ENCODE measurements at regions not wholly inside any gene's neighbourhood (a gene's known extent, or its start where the extent isn't known, plus 50 kb on each side); places are given as distances from the start of the nearest gene placed in this dataset.

- in situ Hi-C loops (cut with HindIII; ENCODE audit: low pct_unique_long_range_greater_than_20kb, low sequenced_read_pairs), result no loop called here
- no peak for DNase-seq (ENCODE audit: low read depth, low spot score)
Measured at GRCh38 chr2:20536619-20537422, 89.9 kb downstream of the RHOB start.

GRCh38 chr2:20537423-20538307 lies 90.8 kb downstream of the RHOB start:
- in situ Hi-C loops (cut with HindIII; ENCODE audit: low pct_unique_long_range_greater_than_20kb, low sequenced_read_pairs), result no loop called here
- no peak for DNase-seq (ENCODE audit: low read depth, low spot score)

- DNase-seq (ENCODE audit: low read depth, low spot score), result no peak
- in situ Hi-C loops (cut with HindIII; ENCODE audit: low pct_unique_long_range_greater_than_20kb, low sequenced_read_pairs), result no loop called here
Measured at GRCh38 chr2:20538308-20539132, 91.6 kb downstream of the RHOB start.

DNA sequence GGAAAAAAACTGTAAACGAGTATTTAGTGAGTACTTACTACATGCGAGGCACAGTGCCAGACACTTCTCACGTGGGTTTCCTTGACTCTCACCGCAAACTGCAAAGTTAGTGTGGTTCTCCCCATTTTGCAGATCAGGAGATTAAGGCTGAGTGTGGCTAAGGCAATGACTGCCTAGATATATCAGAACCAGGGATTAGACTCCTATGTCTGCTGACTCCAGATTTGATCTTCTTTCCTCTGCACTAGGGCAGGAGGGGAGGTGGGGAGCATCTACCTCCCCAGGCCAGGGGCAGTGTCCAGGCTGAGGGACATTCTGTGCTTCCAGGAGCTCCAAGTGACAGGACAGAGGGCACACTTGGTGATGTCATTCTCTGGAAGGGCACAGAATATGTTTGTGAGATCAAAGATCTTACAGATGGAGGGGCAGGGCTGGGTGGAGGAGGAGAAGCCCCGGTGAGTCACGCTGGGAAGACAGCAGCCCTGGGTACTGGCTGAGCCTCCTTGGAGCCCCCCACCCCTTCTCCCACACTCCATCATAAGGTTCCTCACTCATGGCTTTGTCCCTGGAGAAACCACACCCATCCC lies 92.4 kb downstream of the RHOB start:
- DNase-seq (ENCODE audit: low read depth, low spot score), result no peak
- in situ Hi-C loops (cut with HindIII; ENCODE audit: low pct_unique_long_range_greater_than_20kb, low sequenced_read_pairs), result no loop called here

DNA sequence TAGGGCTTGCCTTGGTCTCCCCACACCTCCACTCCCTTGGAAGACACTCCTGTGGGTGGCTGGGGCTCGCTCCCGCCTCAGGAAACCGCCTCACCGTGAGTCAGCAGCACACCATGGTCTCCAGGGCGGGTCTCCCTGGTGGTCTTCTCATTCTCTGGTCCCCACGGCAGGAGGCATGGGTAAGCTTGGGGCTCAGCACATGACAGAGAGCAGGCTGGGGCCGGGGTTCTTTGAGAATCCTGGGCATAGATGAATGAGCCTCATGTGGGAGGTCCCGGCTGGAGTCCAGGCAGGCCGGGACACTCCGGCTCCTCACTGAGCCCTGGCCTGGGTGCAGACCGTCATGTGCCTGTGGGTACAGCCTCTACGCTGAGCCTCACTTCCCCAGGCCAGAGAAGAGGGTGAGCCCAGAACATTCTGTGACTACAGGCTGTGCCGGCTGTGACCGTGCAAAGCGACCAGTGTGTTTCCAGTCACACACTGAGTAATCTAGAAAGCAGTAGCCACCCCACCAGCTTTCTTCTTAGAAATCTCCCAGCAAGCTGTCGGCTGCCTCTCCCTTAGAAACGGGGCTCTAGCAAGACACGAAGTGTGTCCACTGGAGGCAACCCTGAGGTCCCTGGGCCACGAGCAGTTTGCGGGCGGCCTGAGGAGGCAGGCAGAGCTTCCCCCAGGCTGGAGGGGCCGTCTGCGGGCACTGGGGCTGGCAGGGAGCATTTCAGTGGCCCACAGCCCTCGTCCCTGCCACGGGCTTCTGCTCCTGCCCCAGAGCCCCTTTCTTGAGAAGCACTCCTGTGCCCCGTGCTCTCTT lies 93.1 kb downstream of the RHOB start:
- in situ Hi-C loops (cut with HindIII; ENCODE audit: low pct_unique_long_range_greater_than_20kb, low sequenced_read_pairs), result no loop called here
- DNase-seq (ENCODE audit: low read depth, low spot score), result no peak

DNA sequence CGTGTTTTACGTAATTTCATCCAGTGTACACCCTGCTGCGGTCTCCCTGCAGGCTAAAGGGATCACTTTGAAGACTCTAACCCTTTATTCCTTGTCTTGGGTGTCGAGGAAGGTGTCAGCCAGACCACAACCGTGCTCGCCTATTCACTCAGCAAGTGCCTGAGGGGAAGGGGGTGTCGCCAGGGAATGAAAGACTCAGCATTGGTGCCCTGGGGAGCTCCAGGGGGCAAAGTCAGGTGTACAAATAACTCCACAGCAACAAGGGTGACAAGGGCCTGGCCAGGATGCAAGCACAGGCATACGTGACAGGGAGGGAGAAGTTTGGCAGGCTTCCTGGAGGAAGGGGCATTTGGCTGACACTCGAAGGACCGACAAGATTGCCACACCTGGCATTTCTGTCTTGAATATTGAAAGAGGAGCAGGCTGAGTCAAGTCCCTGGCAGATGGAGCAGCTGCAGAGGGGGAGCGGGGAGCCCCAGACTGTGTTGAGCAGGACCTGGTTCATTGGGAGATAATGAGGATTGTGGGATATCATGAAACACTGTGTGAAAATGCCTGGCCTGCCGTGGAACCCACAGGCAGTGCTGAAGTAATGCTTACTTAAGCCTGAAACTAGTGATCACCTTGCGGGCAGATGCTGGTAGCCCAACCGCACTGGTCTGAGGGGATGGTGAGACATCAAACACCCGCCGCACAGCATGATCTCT lies 93.9 kb downstream of the RHOB start:
- in situ Hi-C loops (cut with HindIII; ENCODE audit: low pct_unique_long_range_greater_than_20kb, low sequenced_read_pairs), result no loop called here
- DNase-seq (ENCODE audit: low read depth, low spot score), result no peak

- no peak for DNase-seq (ENCODE audit: low read depth, low spot score)
- in situ Hi-C loops (cut with HindIII; ENCODE audit: low pct_unique_long_range_greater_than_20kb, low sequenced_read_pairs), result no loop called here
Measured at GRCh38 chr2:20541294-20541640, 94.4 kb downstream of the RHOB start.

DNA sequence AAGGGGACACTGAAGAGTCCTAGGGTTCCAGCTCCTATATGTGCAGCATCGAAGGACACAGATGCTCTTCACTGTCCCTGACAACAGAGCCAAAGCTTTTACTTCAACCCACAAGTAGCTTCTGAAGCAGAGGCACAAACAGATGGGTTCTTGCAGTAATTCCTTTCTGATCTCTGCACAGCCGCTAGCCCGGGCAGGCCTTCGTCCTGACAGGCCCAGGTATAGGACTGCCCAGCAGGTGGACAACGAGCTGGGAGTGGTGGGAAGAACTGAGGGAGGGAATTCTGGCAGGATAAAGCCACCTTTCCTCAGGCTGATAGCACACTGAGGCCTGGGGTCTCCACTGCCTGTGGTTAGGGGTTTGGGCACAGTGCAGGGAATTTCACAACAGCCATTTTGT lies 94.8 kb downstream of the RHOB start:
- no peak for DNase-seq (ENCODE audit: low read depth, low spot score)
- in situ Hi-C loops (cut with HindIII; ENCODE audit: low pct_unique_long_range_greater_than_20kb, low sequenced_read_pairs), result no loop called here

GRCh38 chr2:20542269-20542668 lies 95.4 kb downstream of the RHOB start:
- in situ Hi-C loops (cut with HindIII; ENCODE audit: low pct_unique_long_range_greater_than_20kb, low sequenced_read_pairs), result no loop called here
- DNase-seq (ENCODE audit: low read depth, low spot score), result no peak

GRCh38 chr2:20542746-20543468 lies 96.0 kb downstream of the RHOB start:
- in situ Hi-C loops (cut with HindIII; ENCODE audit: low pct_unique_long_range_greater_than_20kb, low sequenced_read_pairs), result no loop called here
- no peak for DNase-seq (ENCODE audit: low read depth, low spot score)

DNA sequence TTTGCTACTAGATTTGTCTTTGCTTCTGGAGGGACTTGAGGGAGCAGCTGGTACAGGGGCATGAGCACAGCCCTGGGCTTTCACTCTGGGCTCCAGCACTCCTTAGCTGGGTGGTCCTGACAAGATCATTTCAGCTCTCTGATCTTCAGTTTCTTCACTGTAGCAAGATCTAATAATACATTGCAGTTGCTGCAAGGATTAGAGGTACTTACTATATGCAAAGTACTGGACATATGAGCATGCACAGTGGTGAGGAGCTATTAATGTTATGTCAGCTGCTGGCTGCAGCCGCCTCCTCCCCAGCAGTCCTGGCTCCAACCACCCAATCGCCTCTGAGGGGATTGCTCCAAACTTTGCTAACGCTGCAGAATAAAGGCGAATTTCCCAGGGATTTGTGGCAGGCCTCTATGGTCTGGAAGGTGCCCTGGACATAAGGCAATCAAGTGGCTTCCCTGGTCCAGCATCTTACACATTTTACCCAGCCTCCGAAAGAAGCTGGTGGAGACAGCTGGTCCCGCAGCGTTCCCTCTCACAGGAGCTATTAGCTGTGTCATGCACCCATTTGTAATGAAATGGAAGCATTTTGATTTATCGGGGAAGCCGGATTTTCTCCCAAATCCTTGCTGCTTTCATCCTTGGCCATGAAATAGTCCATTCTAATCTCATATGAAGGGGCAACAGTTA lies 96.7 kb downstream of the RHOB start:
- no peak for DNase-seq (ENCODE audit: low read depth, low spot score)
- in situ Hi-C loops (cut with HindIII; ENCODE audit: low pct_unique_long_range_greater_than_20kb, low sequenced_read_pairs), result no loop called here

DNA sequence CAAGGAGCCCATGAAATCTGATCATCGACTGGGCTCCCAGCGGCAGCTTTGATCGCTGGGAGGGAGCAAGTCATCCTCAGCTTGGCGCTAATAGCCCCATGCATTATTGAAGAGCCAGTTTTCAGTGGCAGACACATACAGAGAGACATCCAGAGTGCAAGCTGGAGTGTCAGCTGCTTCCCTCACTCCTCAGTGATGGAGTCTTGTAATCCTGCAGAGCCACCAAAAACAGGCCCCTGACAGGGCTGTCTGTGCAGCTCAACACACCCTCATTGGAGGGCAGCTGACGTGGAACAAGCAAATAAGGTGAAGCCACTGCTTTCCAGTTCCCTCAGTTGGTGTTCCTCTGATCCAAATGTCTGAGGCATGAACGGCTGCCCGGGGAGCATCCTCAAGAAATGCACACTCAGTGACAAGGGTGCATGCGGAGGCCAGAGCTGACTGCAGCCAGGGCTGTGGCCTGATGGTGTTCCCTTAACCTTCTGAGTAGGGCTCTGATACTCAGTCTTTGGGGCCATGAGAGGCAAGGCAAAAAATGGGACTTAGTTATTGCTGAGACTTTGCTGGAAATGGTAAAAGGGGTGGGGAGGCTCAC lies 97.4 kb downstream of the RHOB start:
- in situ Hi-C loops (cut with HindIII; ENCODE audit: low pct_unique_long_range_greater_than_20kb, low sequenced_read_pairs), result no loop called here
- no peak for DNase-seq (ENCODE audit: low read depth, low spot score)

DNA sequence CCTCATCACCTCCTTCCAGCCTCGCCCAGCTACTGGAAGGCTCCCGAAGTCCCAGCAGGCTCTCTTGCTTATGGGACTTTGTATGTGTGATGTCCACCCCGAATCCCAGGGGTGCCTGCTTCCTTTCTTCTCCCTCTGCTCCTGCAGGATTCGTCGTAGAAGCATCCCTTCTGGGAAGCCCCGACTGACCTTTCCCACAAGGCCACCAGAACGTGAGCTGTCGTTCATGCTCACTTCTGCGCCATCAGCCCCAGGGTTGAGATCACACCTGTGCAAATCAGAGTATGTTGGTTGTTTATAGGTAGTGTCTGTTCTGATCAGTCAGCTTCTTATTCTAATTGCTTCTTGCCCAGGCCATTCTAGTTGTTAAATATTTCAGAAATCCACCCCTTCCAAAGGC lies 101.8 kb downstream of the HS1BP3 start:
- in situ Hi-C loops (cut with HindIII; ENCODE audit: low pct_unique_long_range_greater_than_20kb, low sequenced_read_pairs), result no loop called here
- DNase-seq (ENCODE audit: low read depth, low spot score), result no peak

GRCh38 chr2:20549691-20550348 lies 101.1 kb downstream of the HS1BP3 start:
- DNase-seq (ENCODE audit: low read depth, low spot score), result no peak
- in situ Hi-C loops (cut with HindIII; ENCODE audit: low pct_unique_long_range_greater_than_20kb, low sequenced_read_pairs), result no loop called here
